ENCODE measurements at regions not wholly inside any gene's neighbourhood (a gene's known extent, or its start where the extent isn't known, plus 50 kb on each side); places are given as distances from the start of the nearest gene placed in this dataset.

DNA sequence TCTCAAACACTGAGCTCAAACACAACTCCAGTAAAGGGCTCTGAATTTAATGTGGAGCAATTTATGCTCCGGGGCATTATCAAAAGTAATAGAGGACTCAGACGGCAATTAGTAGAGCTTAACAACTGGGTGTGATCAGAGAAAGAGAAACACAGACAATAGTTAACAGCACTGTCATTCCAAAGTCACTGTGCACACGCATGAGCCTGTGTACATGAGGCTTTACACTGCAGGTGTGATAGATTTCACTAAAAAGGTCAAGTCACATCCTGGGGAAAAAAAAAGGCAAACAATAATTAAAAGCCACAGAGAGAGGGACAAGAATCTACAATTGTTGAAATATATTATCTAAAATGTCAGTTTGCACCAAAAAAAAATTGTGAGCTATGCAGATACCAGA, 956.5 kb downstream of the CDH18 start:
- TF ChIP-seq YY1 (IDR thresholded peaks at IDR 0.05; ENCODE audit: insufficient read depth, insufficient read length): no peak
- TF ChIP-seq SUZ12 (IDR thresholded peaks at IDR 0.05; ENCODE audit: extremely low read depth, insufficient read depth, insufficient read length): no peak
- no peak for TF ChIP-seq ZNF274 (IDR thresholded peaks at IDR 0.05; ENCODE audit: low read depth, low read length)

Data from NT2/D1 (cell line).